ENCODE measurements at regions not wholly inside any gene's neighbourhood (a gene's known extent, or its start where the extent isn't known, plus 50 kb on each side); places are given as distances from the start of the nearest gene placed in this dataset.

DNA sequence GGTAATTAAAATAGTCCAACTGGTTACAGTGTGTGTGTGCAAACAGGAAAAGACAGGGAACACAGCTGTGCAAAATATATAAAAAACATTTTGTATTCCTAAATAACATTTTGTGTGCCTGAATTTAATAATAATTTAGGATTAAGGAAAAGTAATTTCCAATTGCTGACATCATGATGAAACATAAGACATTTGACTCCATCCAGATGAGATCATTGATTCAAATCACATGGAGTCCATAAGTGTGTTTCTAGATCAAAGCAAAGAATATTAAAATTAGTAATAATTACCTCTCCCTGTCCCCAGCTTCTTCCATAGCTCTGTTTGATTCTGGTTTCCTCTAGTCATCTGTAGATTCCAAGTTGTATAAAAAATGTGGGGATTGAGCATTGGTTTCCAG lies 64.6 kb upstream of the BTN3A2 start:
- H3K4me1 Mint-ChIP-seq (ENCODE audit: low read depth): peaks cover 41% of the 10 kb centered on the region
- no peaks in the 10 kb centered on the region for H3K9me3 Mint-ChIP-seq (ENCODE audit: low read depth)
- H3K36me3 Mint-ChIP-seq: no peaks in the 10 kb centered on the region
- H3K27me3 Mint-ChIP-seq: peaks cover 1% of the 10 kb centered on the region
- peak overlapping the region; percentile 88 for H3K27ac Mint-ChIP-seq
- H3K4me3 Mint-ChIP-seq: peak overlapping the region; percentile 65

DNA sequence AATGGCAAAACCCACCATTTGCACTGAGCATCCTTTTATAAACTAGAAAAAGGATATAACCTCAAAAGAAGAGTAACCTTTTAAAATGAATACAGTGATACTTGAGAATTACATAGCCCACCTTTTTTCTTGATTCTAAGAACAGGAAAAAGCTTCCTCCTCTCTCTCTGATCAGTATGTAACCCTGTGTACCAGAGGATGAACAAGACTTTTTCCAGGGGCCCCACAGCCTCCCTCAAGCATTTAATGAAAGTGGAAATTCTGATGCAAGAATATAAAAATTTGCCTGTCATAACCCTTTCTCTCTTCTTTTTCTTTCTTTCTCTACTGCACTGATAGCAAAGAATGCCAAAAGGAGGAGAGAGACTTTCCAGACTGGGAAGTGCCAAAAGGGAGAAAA lies 64.2 kb upstream of the BTN3A2 start:
- Mint-ChIP-seq H3K9me3 (ENCODE audit: low read depth) (no peaks in the 10 kb centered on the region), H3K4me1 (ENCODE audit: low read depth) (peaks cover 42% of the 10 kb centered on the region), H3K36me3 (no peaks in the 10 kb centered on the region), H3K27me3 (no peaks in the 10 kb centered on the region), H3K4me3 (peak overlapping the region; percentile 65), H3K27ac (peak overlapping the region; percentile 88)

GRCh38 chr6:26301638-26302037 lies 63.4 kb upstream of the BTN3A2 start:
- H3K36me3 Mint-ChIP-seq: no peaks in the 10 kb centered on the region
- no peaks in the 10 kb centered on the region for H3K9me3 Mint-ChIP-seq (ENCODE audit: low read depth)
- H3K27me3 Mint-ChIP-seq: no peaks in the 10 kb centered on the region
- peak overlapping the region; percentile 85 for H3K27ac Mint-ChIP-seq
- H3K4me3 Mint-ChIP-seq: peak overlapping the region; percentile 57
- peaks cover 43% of the 10 kb centered on the region for H3K4me1 Mint-ChIP-seq (ENCODE audit: low read depth)

DNA sequence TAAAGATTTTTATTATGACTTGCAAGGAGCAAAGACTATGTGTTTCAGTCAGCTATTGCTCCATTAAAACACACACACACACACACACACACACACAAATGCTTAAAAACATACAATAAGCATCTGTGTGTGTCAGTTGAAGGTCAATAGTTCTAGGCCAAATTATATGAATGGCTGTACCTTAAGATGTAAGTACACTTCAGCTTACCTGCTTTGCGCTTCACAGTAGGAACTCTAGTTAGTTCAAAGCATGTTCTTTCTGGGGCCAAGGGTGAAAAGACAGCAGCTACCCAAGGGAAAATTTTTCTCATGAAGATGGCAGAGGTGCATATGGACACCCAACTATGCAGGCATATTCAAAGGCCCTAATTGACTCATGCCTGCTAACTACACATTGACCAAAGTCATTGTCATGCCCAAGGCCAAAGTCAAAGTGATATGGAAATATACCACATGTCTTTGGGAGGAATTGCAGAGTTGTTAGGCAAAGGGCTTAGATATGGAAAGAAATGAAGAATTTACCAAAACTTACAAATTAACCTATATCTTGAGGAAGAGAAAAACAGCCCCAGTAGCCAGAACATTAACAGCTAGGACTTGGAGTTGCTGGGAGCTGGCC lies 61.9 kb upstream of the BTN3A2 start:
- no peaks in the 10 kb centered on the region for H3K36me3 Mint-ChIP-seq
- no peaks in the 10 kb centered on the region for H3K9me3 Mint-ChIP-seq (ENCODE audit: low read depth)
- no peaks in the 10 kb centered on the region for H3K27me3 Mint-ChIP-seq
- no peak overlapping the region for H3K4me3 Mint-ChIP-seq
- peaks cover 43% of the 10 kb centered on the region for H3K4me1 Mint-ChIP-seq (ENCODE audit: low read depth)
- no peak overlapping the region for H3K27ac Mint-ChIP-seq

GRCh38 chr6:26304213-26304796 lies 60.7 kb upstream of the BTN3A2 start:
- H3K9me3 Mint-ChIP-seq (ENCODE audit: low read depth): no peaks in the 10 kb centered on the region
- no peaks in the 10 kb centered on the region for H3K36me3 Mint-ChIP-seq
- no peaks in the 10 kb centered on the region for H3K27me3 Mint-ChIP-seq
- peaks cover 43% of the 10 kb centered on the region for H3K4me1 Mint-ChIP-seq (ENCODE audit: low read depth)
- peak overlapping the region; percentile 93 for H3K27ac Mint-ChIP-seq
- peak overlapping the region; percentile 86 for H3K4me3 Mint-ChIP-seq

DNA sequence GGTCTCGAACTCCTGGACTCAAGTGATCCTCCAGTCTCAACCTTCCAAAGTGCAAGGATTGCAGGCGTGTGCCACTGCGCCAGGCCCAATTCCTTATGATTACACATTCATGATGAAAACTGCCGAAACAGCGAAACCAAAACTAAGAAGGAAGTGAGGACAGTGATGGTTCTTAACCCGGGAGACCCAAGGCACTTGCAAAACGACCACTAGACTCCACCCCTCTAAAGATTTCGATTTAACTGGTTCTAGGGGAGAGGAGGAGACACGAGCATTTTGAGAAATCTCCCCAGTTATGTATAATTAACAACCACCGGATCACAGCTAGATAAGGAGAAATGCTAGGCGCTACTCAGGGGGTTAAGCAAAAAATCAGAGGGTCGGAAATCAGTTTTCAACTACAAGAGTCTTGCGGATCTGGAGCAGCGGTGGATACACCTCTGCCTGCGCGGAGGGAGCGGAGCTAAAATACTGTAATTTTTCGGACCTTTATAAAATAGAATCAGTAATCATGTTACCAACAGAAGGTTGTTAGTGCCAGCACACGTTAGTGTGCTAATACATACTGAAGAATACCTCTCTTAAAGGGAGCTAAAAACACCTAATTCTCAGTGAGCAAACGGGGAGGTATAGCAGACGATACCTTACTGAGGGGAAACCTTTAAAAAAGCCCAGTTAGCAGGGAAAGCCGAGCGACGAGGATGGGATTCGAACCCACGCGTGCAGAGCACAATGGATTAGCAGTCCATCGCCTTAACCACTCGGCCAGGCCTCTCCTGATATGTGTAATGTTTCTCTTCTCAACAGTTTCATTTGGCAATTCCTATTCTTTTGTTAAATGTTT lies 60.0 kb upstream of the BTN3A2 start:
- no peaks in the 10 kb centered on the region for H3K36me3 Mint-ChIP-seq
- H3K4me3 Mint-ChIP-seq: peak overlapping the region; percentile 86
- H3K27me3 Mint-ChIP-seq: no peaks in the 10 kb centered on the region
- H3K4me1 Mint-ChIP-seq (ENCODE audit: low read depth): peaks cover 49% of the 10 kb centered on the region
- H3K9me3 Mint-ChIP-seq (ENCODE audit: low read depth): no peaks in the 10 kb centered on the region
- H3K27ac Mint-ChIP-seq: peak overlapping the region; percentile 93

- Mint-ChIP-seq H3K4me3 (peak overlapping the region; percentile 86), H3K27me3 (no peaks in the 10 kb centered on the region), H3K36me3 (no peaks in the 10 kb centered on the region), H3K27ac (peak overlapping the region; percentile 93), H3K9me3 (ENCODE audit: low read depth) (no peaks in the 10 kb centered on the region), H3K4me1 (ENCODE audit: low read depth) (peaks cover 49% of the 10 kb centered on the region)
Measured at GRCh38 chr6:26305641-26305969, 59.4 kb upstream of the BTN3A2 start.

GRCh38 chr6:26306232-26306631 lies 58.8 kb upstream of the BTN3A2 start:
- no peak overlapping the region for H3K27ac Mint-ChIP-seq
- no peaks in the 10 kb centered on the region for H3K36me3 Mint-ChIP-seq
- H3K4me3 Mint-ChIP-seq: no peak overlapping the region
- no peaks in the 10 kb centered on the region for H3K27me3 Mint-ChIP-seq
- peaks cover 46% of the 10 kb centered on the region for H3K4me1 Mint-ChIP-seq (ENCODE audit: low read depth)
- H3K9me3 Mint-ChIP-seq (ENCODE audit: low read depth): no peaks in the 10 kb centered on the region

DNA sequence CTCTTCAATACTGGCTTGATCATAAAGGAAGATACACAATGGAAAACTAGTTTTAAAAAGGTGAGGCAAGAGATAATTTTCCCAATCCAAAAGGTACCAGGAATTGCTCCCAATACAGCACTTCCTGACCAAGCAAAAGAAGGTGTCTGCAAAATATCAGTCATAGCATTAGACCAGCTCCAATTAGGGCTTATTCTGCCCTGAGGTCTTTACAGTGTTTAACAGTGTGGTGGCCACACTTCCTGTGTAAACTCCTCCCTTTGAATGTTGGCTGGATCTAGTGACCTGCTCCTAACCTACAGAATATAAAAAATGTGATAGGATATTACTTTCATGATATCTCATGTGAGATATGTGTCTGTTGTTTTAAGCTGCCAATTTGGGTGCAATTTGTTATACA lies 57.1 kb upstream of the BTN3A2 start:
- Mint-ChIP-seq H3K9me3 (ENCODE audit: low read depth) (no peaks in the 10 kb centered on the region), H3K4me3 (no peak overlapping the region), H3K4me1 (ENCODE audit: low read depth) (peaks cover 53% of the 10 kb centered on the region), H3K36me3 (no peaks in the 10 kb centered on the region), H3K27me3 (no peaks in the 10 kb centered on the region), H3K27ac (no peak overlapping the region)

DNA sequence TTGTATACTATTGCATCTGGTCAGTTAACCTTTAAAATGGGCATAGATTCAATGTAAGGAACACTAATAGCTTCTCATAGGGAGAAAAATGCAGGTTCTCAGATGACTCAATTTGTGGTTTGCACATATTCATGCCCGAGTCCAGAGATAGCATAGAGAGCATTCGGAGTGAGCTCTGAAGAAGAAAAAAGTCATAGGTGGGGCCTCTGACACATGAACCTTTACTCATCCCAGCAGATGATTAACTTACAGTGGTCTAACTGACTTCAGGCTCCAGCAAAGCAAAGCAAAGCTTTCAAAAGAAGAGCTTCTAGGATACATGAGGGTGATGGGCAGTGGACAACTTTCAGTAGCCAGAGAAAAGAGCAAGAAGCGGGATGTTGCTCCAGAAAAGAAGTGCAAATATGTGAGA lies 55.3 kb upstream of the BTN3A2 start:
- Mint-ChIP-seq H3K4me3 (no peak overlapping the region), H3K4me1 (ENCODE audit: low read depth) (peaks cover 51% of the 10 kb centered on the region), H3K9me3 (ENCODE audit: low read depth) (no peaks in the 10 kb centered on the region), H3K36me3 (no peaks in the 10 kb centered on the region), H3K27me3 (no peaks in the 10 kb centered on the region), H3K27ac (no peak overlapping the region)

- Mint-ChIP-seq H3K36me3 (no peaks in the 10 kb centered on the region), H3K4me3 (peak overlapping the region; percentile 1), H3K27ac (peak overlapping the region; percentile 68), H3K9me3 (ENCODE audit: low read depth) (no peaks in the 10 kb centered on the region), H3K27me3 (no peaks in the 10 kb centered on the region), H3K4me1 (ENCODE audit: low read depth) (peaks cover 39% of the 10 kb centered on the region)
Measured at GRCh38 chr6:26311012-26311384, 54.0 kb upstream of the BTN3A2 start.

- H3K4me3 Mint-ChIP-seq: peak overlapping the region; percentile 95
- H3K9me3 Mint-ChIP-seq (ENCODE audit: low read depth): no peaks in the 10 kb centered on the region
- peak overlapping the region; percentile 88 for H3K27ac Mint-ChIP-seq
- H3K4me1 Mint-ChIP-seq (ENCODE audit: low read depth): peaks cover 39% of the 10 kb centered on the region
- no peaks in the 10 kb centered on the region for H3K36me3 Mint-ChIP-seq
- H3K27me3 Mint-ChIP-seq: no peaks in the 10 kb centered on the region
Measured at GRCh38 chr6:26311385-26312095, 53.5 kb upstream of the BTN3A2 start.

DNA sequence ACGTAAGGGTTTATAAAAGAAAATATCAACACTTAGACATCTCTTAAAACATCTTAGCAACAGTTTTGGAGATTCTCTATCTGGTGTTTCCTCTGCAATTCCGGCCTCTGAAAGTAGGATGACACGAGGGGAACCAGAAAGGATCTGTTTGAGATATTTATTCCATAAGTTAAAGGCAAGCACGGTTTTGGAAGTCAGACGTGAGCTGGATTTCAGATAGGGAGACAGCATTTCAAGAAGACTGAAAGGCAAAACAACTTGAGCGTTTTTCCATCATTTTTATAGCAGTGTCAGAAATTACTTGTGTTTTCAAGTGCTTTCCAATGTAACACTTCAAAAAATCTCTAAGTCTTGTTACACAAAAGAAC lies 52.9 kb upstream of the BTN3A2 start:
- Mint-ChIP-seq H3K9me3 (ENCODE audit: low read depth) (no peaks in the 10 kb centered on the region), H3K36me3 (no peaks in the 10 kb centered on the region), H3K4me3 (peak overlapping the region; percentile 95), H3K4me1 (ENCODE audit: low read depth) (peaks cover 39% of the 10 kb centered on the region), H3K27me3 (no peaks in the 10 kb centered on the region), H3K27ac (peak overlapping the region; percentile 88)

DNA sequence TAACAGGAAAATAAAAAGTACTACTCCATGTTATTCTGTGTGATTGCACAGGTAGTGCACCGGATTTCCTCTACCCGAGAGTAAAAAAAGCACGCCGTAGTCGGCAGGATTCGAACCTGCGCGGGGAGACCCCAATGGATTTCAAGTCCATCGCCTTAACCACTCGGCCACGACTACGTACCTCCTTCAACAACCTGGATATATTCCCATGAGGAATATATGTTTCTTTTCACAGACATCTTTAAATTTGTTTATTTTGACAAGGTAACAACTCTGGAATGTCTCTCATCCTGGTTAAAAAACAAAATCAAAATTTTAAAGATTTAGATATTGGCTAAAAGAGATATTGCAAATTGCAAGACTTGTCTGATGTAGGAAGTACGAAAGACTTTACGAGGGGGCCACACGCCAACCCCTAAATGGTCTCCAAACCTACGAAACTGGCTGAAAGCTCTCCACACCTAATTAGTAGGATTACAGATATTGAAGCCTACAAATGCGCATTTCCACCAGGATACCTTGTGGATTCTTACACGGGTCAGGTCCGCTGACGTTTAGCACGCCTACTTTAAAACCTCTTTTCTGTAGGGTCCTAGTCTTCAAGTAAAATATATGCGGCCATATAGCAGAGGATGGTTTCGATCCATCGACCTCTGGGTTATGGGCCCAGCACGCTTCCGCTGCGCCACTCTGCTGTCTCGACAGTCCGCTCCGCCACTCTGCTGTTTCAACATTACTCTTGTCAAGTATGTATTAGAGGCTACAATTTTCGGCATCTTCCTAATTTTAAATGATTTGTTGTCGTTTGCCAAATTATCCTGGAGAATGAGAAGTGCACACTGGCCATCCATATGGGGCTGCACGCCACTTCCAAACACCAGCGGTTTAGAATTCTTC lies 52.2 kb upstream of the BTN3A2 start:
- peak overlapping the region; percentile 95 for H3K4me3 Mint-ChIP-seq
- H3K9me3 Mint-ChIP-seq (ENCODE audit: low read depth): no peaks in the 10 kb centered on the region
- peak overlapping the region; percentile 95 for H3K27ac Mint-ChIP-seq
- H3K27me3 Mint-ChIP-seq: no peaks in the 10 kb centered on the region
- H3K36me3 Mint-ChIP-seq: no peaks in the 10 kb centered on the region
- H3K4me1 Mint-ChIP-seq (ENCODE audit: low read depth): peaks cover 39% of the 10 kb centered on the region

Data from activated naive CD8-positive, alpha-beta T cell (primary cell).